H1 (cell line): ENCODE measurements at regions not wholly inside any gene's neighbourhood (a gene's known extent, or its start where the extent isn't known, plus 50 kb on each side); places are given as distances from the start of the nearest gene placed in this dataset.

Experiments used
- CTCF ChIA-PET: fragments of 300-600 bp; sonication (Branson Sonifier 250); formaldehyde crosslinking; loops from one replicate; lab custom pipeline; 2021; ENCODE audit not compliant: partially characterized antibody; lab: Charles Lee
- POLR2A ChIA-PET: fragments of 300-600 bp; sonication (Branson Sonifier 250); formaldehyde crosslinking; loops from one replicate; lab custom pipeline; 2021; ENCODE audit warnings: inconsistent platforms; ENCODE audit not compliant: partially characterized antibody; lab: Charles Lee
- DNase-seq, 2 experiments: peaks; one replicate each; pipeline versions ENCODE4 v3.0.0 to v3.0.0-alpha.2; 2010 to 2022; ENCODE audit warnings: low spot score in 2 of 2, low read depth in 1 of 2, mixed read lengths in 1 of 2
- FAIRE-seq: peaks from 2 replicates; lab custom pipeline; 2011; peaks lifted over from hg19 to GRCh38; lab: Jason Lieb, UNC
- H2AFZ ChIP-seq: 2 replicates; pipeline ENCODE4 v1.8.1; 2012; ENCODE audit warnings: low read length, inconsistent platforms
- H2AK5ac ChIP-seq: 2 replicates; pipeline ENCODE4 v1.6.1; 2013; ENCODE audit warnings: low read depth, low read length
- H2BK120ac ChIP-seq: replicated peaks from 2 replicates; pipeline ENCODE3; 2013; ENCODE audit warnings: low read depth, low read length, inconsistent platforms
- H2BK12ac ChIP-seq: 2 replicates; pipeline ENCODE4 v1.6.1; 2013; ENCODE audit warnings: low read depth, low read length
- H2BK15ac ChIP-seq: 2 replicates; pipeline ENCODE4 v1.6.1; 2013; ENCODE audit warnings: low read length
- H2BK20ac ChIP-seq: 2 replicates; pipeline ENCODE4 v1.6.1; 2013; ENCODE audit warnings: low read length
- H2BK5ac ChIP-seq: 2 replicates; pipeline ENCODE4 v1.6.1; 2013; ENCODE audit warnings: low read depth, low read length
- H3K14ac ChIP-seq: 2 replicates; pipeline ENCODE4 v1.6.1; 2013; ENCODE audit warnings: inconsistent platforms; ENCODE audit not compliant: insufficient read length
- H3K18ac ChIP-seq: 2 replicates; pipeline ENCODE4 v1.6.1; 2013; ENCODE audit warnings: low read length; ENCODE audit errors: extremely low read depth
- H3K23ac ChIP-seq: 2 replicates; pipeline ENCODE4 v1.6.1; 2013; ENCODE audit warnings: inconsistent platforms; ENCODE audit not compliant: insufficient read length
- H3K23me2 ChIP-seq: 2 replicates; pipeline ENCODE4 v1.6.1; 2013; ENCODE audit warnings: low read depth, low read length
- H3K27ac ChIP-seq: 2 replicates; pipeline ENCODE4 v1.6.1; 2011; ENCODE audit warnings: low read depth, low read length, inconsistent platforms
- H3K27me3 ChIP-seq, 4 experiments: replicated peaks in 1 of 4; 1 replicate in 1 of 4; 2 replicates in 3 of 4; pipeline versions ENCODE4 v1.6.1 to v1.8.1; 2011 to 2013; ENCODE audit warnings: low read length in 3 of 4, mild to moderate bottlenecking in 3 of 4, inconsistent platforms in 2 of 4, mixed read lengths in 2 of 4, moderate library complexity in 1 of 4; ENCODE audit not compliant: control insufficient read depth in 3 of 4, insufficient read depth in 3 of 4; ENCODE audit errors: extremely low read depth in 1 of 4
- H3K36me3 ChIP-seq, 4 experiments: 2 replicates each; pipeline versions ENCODE4 v1.6.1 to v1.8.1; 2011 to 2013; ENCODE audit warnings: mild to moderate bottlenecking in 4 of 4, low read length in 3 of 4, moderate library complexity in 2 of 4, control low read depth in 1 of 4, inconsistent platforms in 1 of 4; ENCODE audit not compliant: insufficient read depth in 4 of 4, control insufficient read depth in 2 of 4
- H3K4ac ChIP-seq: replicated peaks from 2 replicates; pipeline ENCODE3; 2013; ENCODE audit warnings: low read length, low read depth, mixed read lengths, inconsistent platforms; ENCODE audit not compliant: insufficient read length
- H3K4me1 ChIP-seq, 4 experiments: replicated peaks in 1 of 4; 1 replicate in 1 of 4; 2 replicates in 3 of 4; pipeline versions ENCODE4 v1.6.1 to v1.8.1; 2011 to 2013; ENCODE audit warnings: low read length in 3 of 4, inconsistent platforms in 2 of 4, mixed read lengths in 1 of 4; ENCODE audit not compliant: insufficient read depth in 4 of 4, control insufficient read depth in 3 of 4
- H3K4me2 ChIP-seq, 2 experiments: 2 replicates each; pipeline versions ENCODE4 v1.6.1 to v1.8.1; 2011 to 2013; ENCODE audit warnings: low read depth in 2 of 2, low read length in 2 of 2, control low read depth in 1 of 2, inconsistent platforms in 1 of 2, mild to moderate bottlenecking in 1 of 2; ENCODE audit not compliant: insufficient read depth in 1 of 2
- H3K4me3 ChIP-seq, 4 experiments: fragments of 200-600, 300-600 bp in 1 of 4; sonication (generic), shearing (Covaris generic), sonication (Bioruptor Twin) in 1 of 4; 2 replicates each; pipeline versions ENCODE4 v1.5.1 to v1.8.1; 2011 to 2016; ENCODE audit warnings: low read length in 4 of 4, low read depth in 3 of 4, control low read depth in 2 of 4, inconsistent platforms in 2 of 4, mild to moderate bottlenecking in 2 of 4, mixed read lengths in 1 of 4, moderate library complexity in 1 of 4; ENCODE audit not compliant: insufficient read depth in 2 of 4; ENCODE audit errors: extremely low read depth in 1 of 4
- H3K56ac ChIP-seq: replicated peaks from 2 replicates; pipeline ENCODE3; 2013; ENCODE audit warnings: low read depth, mild to moderate bottlenecking, mixed read lengths, low read length, inconsistent platforms; ENCODE audit not compliant: insufficient read length
- H3K79me1 ChIP-seq: 2 replicates; pipeline ENCODE4 v1.6.1; 2013; ENCODE audit warnings: low read depth, low read length, control low read depth
- H3K79me2 ChIP-seq, 2 experiments: 2 replicates each; pipeline versions ENCODE4 v1.6.1 to v1.8.1; 2012 to 2013; ENCODE audit warnings: low read length in 2 of 2, mild to moderate bottlenecking in 2 of 2, inconsistent platforms in 1 of 2; ENCODE audit not compliant: insufficient read depth in 2 of 2, control insufficient read depth in 1 of 2
- H3K9ac ChIP-seq, 4 experiments: replicated peaks in 1 of 4; 1 replicate in 1 of 4; 2 replicates in 3 of 4; pipeline versions ENCODE4 v1.6.1 to v1.8.1; 2011 to 2013; ENCODE audit warnings: low read depth in 3 of 4, low read length in 3 of 4, control low read depth in 2 of 4, mild to moderate bottlenecking in 2 of 4, moderate library complexity in 2 of 4, inconsistent platforms in 1 of 4; ENCODE audit errors: extremely low read depth in 1 of 4
- H3K9me3 ChIP-seq, 2 experiments: 2 replicates each; pipeline versions ENCODE4 v1.6.1 to v1.8.1; 2012 to 2013; ENCODE audit warnings: mild to moderate bottlenecking in 2 of 2, moderate library complexity in 2 of 2, control low read depth in 1 of 2, inconsistent platforms in 1 of 2, low read depth in 1 of 2, low read length in 1 of 2, mixed read lengths in 1 of 2; ENCODE audit not compliant: insufficient read depth in 2 of 2
- H4K20me1 ChIP-seq, 2 experiments: replicated peaks in 1 of 2; 2 replicates each; pipeline versions ENCODE3 to v1.8.1; 2011 to 2013; ENCODE audit warnings: inconsistent platforms in 2 of 2, low read length in 2 of 2, mild to moderate bottlenecking in 1 of 2; ENCODE audit not compliant: insufficient read depth in 2 of 2, control insufficient read depth in 1 of 2
- H4K5ac ChIP-seq: 2 replicates; pipeline ENCODE4 v1.6.1; 2013; ENCODE audit warnings: low read length, low read depth, mixed read lengths, inconsistent platforms; ENCODE audit not compliant: insufficient read length
- H4K8ac ChIP-seq: 2 replicates; pipeline ENCODE4 v1.8.0; 2013; ENCODE audit warnings: mild to moderate bottlenecking, moderate library complexity, low read length, inconsistent platforms; ENCODE audit not compliant: insufficient read depth; ENCODE audit errors: extremely low read depth
- H4K91ac ChIP-seq: replicated peaks from 2 replicates; pipeline ENCODE3; 2013; ENCODE audit warnings: low read length, mixed read lengths, inconsistent platforms; ENCODE audit not compliant: insufficient read length
- JUN ChIP-seq: IDR thresholded peaks from 2 replicates; pipeline ENCODE4 v1.6.1; 2011; ENCODE audit warnings: low read depth, mild to moderate bottlenecking, improper control_type of control experiment, low read length
- WGBS, 2 experiments: shearing (Covaris generic) in 1 of 2; methylation state at CpG; one replicate each; pipeline versions ENCODE4 v1.1.6 to v1.1.7; 2013 to 2015; ENCODE audit warnings: low lambda C conversion rate in 2 of 2, mixed read lengths in 2 of 2, inconsistent platforms in 1 of 2, low coverage in 1 of 2, missing lambda C conversion rate in 1 of 2; ENCODE audit not compliant: insufficient replicate concordance in 2 of 2, insufficient coverage in 1 of 2, insufficient read length in 1 of 2; ENCODE audit errors: extremely low coverage in 1 of 2, missing lambda C conversion rate in 1 of 2; 5-methylcytosine and 5-hydroxymethylcytosine counted together

DNA sequence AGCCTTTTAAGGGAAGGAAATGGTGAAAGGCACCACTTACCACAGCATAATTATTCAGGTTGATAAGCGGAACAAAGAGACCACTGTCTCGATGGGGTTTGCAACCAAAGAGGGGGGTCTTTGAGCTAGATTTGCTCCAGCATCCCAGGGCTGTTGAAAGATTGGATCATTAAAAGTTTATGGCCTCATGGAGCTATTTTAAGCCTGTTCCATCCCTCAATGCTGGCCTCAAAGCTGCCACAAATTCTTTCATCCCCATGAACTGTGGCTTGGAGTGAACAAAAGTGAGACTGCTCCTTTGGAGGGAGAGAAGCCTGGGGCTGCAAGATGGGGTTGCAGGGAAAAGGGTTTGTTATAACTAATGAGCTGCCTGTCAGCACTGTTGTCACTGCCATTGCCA is 209.8 kb downstream of the RTL9 start:
- Histone ChIP-seq H3K36me3 (no peaks in the 10 kb centered on the region), H3K56ac (no peak overlapping the region), H3K18ac (no peak overlapping the region), H2BK5ac (no peak overlapping the region), H3K4ac (no peak overlapping the region), H2BK15ac (no peak overlapping the region), H3K9ac (no peak overlapping the region), H2BK120ac (no peak overlapping the region), H2AK5ac (no peak overlapping the region), H2BK20ac (no peak overlapping the region), H4K8ac (no peak overlapping the region), H3K27ac (no peak overlapping the region), H3K23me2 (no peaks in the 10 kb centered on the region), H2BK12ac (no peak overlapping the region), H3K79me1 (no peaks in the 10 kb centered on the region), H4K20me1 (no peaks in the 10 kb centered on the region), H3K14ac (no peak overlapping the region), H4K5ac (no peak overlapping the region), H3K79me2 (no peaks in the 10 kb centered on the region), H3K23ac (no peak overlapping the region), H3K4me2 (no peak overlapping the region), H4K91ac (no peak overlapping the region), H3K27me3 (no peaks in the 10 kb centered on the region), H3K4me3 (no peak overlapping the region), H2AFZ (no peak overlapping the region), H3K9me3 (no peaks in the 10 kb centered on the region), H3K4me1 (no peaks in the 10 kb centered on the region)
- FAIRE-seq = no peak
- DNase-seq = no peak
- 83% methylated on average over 1 of the region's 2 CpGs; no CpG with 5 or more reads in 1 of the 2 experiments for WGBS, 2 experiments
- ChIA-PET POLR2A (no interaction called here), CTCF (interaction anchor here (1.5 kb wide), 1 partner anchor 269 kb away, joined by 4 read pairs; no protein-coding TSS in a partner anchor)
- TF ChIP-seq JUN = no peak
